ENCODE measurements at regions not wholly inside any gene's neighbourhood (a gene's known extent, or its start where the extent isn't known, plus 50 kb on each side); places are given as distances from the start of the nearest gene placed in this dataset.

DNA sequence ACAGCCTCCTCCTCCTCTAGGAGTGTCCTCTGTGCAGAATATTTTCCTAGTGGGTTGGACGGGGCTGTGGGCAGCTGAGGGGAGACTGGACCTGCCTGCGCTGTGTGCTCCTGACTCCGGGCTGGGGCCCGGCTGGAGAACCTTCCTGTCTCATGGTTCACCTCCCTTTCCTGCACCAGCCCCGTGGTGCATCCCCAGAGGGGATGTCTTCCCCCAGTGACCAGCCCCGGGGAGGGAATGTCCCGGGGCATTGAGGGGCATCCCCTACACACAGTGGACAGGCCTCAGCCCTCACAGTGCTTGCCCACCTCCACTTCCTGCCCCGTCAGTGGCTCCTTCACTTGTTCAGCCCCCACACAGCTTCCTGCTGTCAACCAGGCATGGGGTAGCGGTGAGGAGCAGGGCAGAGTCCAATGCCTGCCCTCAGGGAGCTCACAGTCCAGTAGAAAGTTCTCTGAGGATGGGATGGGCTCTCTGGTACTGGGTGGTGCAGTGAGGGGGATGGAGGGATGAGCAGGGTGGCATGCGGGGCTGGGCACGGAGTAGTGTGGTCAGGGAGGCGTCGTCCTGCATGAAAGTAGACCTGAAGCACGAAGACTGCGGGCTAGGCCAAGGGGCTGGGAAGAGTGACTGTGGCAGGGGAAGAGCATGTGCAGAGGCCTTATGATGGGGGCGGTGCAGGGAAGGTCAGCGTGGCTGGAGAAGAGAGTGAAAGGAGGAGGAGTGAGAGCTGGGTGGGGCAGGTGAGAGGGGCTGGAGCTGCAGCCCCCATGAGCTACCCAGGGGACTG lies 52.1 kb upstream of the PITX1 start:
- no peak for DNase-seq

DNA sequence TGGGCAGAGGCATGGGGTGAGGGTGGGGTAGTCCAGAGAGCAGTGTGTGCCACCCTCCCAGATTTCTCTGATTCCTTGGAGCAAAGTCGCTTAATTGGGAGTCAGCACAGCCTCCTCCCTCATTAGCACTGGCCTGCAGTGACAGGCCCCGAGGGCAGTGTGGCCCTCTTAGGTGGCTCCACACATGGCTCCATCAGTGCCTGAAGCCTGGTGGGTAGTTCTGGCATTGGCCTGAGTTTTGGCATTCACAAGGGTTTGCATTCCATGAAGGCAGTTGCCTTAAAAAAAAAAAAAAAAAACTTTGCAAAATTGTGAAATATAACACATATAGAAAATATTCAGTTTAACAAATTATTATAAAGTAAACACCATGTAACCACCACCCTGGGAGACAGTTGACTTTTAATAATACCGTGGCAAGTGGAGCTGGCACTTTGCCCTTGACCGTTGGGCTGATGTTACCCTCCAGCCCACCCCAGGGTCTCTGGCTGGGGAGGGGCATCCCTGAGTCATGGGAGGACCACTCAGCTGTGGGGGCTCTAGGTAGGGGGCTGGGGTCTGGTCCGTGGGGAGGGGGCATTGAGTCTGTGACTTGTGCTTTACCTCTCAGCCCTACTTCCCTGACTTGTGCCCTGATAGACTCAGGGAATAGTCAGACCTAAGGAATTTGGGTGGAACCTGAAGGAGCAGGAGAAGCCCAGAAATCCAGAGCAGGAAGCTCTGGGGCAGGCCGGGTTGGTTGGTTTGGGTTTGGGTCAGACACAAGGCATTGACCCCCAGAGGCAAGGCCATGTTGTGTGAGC lies 51.3 kb upstream of the PITX1 start:
- DNase-seq: no peak
